MM.1S (cell line): ENCODE measurements at regions not wholly inside any gene's neighbourhood (a gene's known extent, or its start where the extent isn't known, plus 50 kb on each side); places are given as distances from the start of the nearest gene placed in this dataset.

ENCODE experiments used
- CTCF ChIP-seq: fragments of 300-600 bp; sonication (generic); IDR thresholded peaks from 2 replicates; pipeline ENCODE4 v1.5.1; 2016; ENCODE audit warnings: antibody characterized with exemption, low read length, mixed read lengths
- EZH2phosphoT487 ChIP-seq: fragments of 300-600 bp; sonication (generic); IDR thresholded peaks from 2 replicates; pipeline ENCODE4 v1.6.1; 2018; ENCODE audit warnings: antibody characterized with exemption, low read length

GRCh38 chr4:18858229-18858922 is 836.8 kb upstream of the LCORL start:
- no peak for TF ChIP-seq CTCF
- no peak for TF ChIP-seq EZH2phosphoT487
